NCI-H1417 treated with DMSO at 0.1 percent for 48 hours (cell line): ENCODE measurements at regions not wholly inside any gene's neighbourhood (a gene's known extent, or its start where the extent isn't known, plus 50 kb on each side); places are given as distances from the start of the nearest gene placed in this dataset.

Experiments
- DNase-seq: peaks from one replicate; lab custom pipeline; 2025; lab: John Stamatoyannopoulos, UW

GRCh38 chr10:55500931-55501559, 700.0 kb upstream of the PCDH15 start:
- DNase-seq: no peak

- DNase-seq: no peak
These were observed 697.0 kb upstream of the PCDH15 start for GRCh38 chr10:55497893-55498499.

- no peak for DNase-seq
These were observed 694.5 kb upstream of the PCDH15 start for GRCh38 chr10:55495555-55495954.

GRCh38 chr10:55491712-55492111, 690.7 kb upstream of the PCDH15 start:
- no peak for DNase-seq

GRCh38 chr10:55485827-55486226, 684.8 kb upstream of the PCDH15 start:
- DNase-seq: no peak

GRCh38 chr10:55476129-55476528, 675.1 kb upstream of the PCDH15 start:
- DNase-seq: no peak

GRCh38 chr10:55474258-55474657, 673.2 kb upstream of the PCDH15 start:
- no peak for DNase-seq

GRCh38 chr10:55470840-55471239, 669.8 kb upstream of the PCDH15 start:
- no peak for DNase-seq

GRCh38 chr10:55466806-55467504, 665.9 kb upstream of the PCDH15 start:
- no peak for DNase-seq

- DNase-seq: no peak
These were observed 663.1 kb upstream of the PCDH15 start for GRCh38 chr10:55464083-55464482.

- DNase-seq: no peak
These were observed 659.0 kb upstream of the PCDH15 start for GRCh38 chr10:55460008-55460407.

- DNase-seq: no peak
These were observed 649.0 kb upstream of the PCDH15 start for GRCh38 chr10:55449981-55450380.

GRCh38 chr10:55446441-55447002, 645.5 kb upstream of the PCDH15 start:
- no peak for DNase-seq

- no peak for DNase-seq
These were observed 640.7 kb upstream of the PCDH15 start for GRCh38 chr10:55441777-55442176.

GRCh38 chr10:55426138-55426537, 625.1 kb upstream of the PCDH15 start:
- no peak for DNase-seq

- peak; percentile 79 for DNase-seq
These were observed 609.4 kb upstream of the PCDH15 start for GRCh38 chr10:55410415-55410885.

GRCh38 chr10:55404094-55404493, 603.1 kb upstream of the PCDH15 start:
- no peak for DNase-seq

- no peak for DNase-seq
These were observed 599.2 kb upstream of the PCDH15 start for GRCh38 chr10:55400075-55400849.

GRCh38 chr10:55398497-55398882, 597.5 kb upstream of the PCDH15 start:
- DNase-seq: peak; percentile 57

- no peak for DNase-seq
These were observed 596.9 kb upstream of the PCDH15 start for GRCh38 chr10:55397777-55398496.

- no peak for DNase-seq
These were observed 577.2 kb upstream of the PCDH15 start for GRCh38 chr10:55378196-55378595.

GRCh38 chr10:55374917-55375316, 573.9 kb upstream of the PCDH15 start:
- no peak for DNase-seq
